ENCODE measurements at regions not wholly inside any gene's neighbourhood (a gene's known extent, or its start where the extent isn't known, plus 50 kb on each side); places are given as distances from the start of the nearest gene placed in this dataset.

DNA sequence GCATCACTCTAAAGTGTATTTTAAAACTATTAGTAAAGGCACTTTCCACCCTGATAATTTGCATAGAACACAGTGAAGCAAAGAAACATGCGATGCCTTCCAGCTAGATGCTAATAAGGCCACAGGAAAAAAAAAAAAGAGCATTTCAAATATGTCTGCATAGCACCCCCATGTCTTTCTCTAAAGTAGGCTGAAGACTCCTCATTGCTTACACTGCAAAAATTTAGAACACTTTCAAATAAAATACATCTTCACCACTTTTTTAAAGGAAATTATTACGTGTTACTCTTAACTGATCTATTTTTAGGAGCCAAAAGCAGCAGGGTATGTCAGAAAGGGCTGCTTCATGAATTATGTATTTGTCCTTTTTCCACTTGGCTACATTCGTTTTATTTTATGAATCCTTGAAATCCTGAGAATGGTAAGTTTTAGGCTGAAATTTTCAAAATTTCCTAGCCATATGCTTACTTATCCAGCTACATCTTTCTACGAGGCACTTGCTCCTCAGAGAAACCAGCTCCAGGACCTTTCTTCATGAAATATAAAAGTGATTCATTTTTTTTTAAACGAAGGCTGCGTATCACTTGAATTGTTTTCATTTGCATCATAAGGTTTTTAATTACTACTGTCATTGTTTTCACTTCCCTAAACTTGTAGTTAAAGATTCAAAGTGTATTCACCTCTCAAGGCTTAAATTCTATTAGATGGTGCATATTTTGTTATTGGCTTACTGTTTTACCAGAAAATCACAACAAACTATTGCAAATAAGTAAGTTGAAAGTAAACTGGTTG is 513.0 kb downstream of the PTPRC start (continued):
- TF ChIP-seq CBFB (CRISPR knock-in tag; IDR thresholded peaks at IDR 0.05) = no peak
- TF ChIP-seq YEATS2 (CRISPR knock-in tag; IDR thresholded peaks at IDR 0.05; ENCODE audit: borderline replicate concordance) = no peak
- no peak for TF ChIP-seq EED (CRISPR knock-in tag; IDR thresholded peaks at IDR 0.05)
- no peak for TF ChIP-seq FIP1L1 (IDR thresholded peaks at IDR 0.05; ENCODE audit: borderline replicate concordance, insufficient read depth, low read depth, low read length)
- TF ChIP-seq, protein P1, sequence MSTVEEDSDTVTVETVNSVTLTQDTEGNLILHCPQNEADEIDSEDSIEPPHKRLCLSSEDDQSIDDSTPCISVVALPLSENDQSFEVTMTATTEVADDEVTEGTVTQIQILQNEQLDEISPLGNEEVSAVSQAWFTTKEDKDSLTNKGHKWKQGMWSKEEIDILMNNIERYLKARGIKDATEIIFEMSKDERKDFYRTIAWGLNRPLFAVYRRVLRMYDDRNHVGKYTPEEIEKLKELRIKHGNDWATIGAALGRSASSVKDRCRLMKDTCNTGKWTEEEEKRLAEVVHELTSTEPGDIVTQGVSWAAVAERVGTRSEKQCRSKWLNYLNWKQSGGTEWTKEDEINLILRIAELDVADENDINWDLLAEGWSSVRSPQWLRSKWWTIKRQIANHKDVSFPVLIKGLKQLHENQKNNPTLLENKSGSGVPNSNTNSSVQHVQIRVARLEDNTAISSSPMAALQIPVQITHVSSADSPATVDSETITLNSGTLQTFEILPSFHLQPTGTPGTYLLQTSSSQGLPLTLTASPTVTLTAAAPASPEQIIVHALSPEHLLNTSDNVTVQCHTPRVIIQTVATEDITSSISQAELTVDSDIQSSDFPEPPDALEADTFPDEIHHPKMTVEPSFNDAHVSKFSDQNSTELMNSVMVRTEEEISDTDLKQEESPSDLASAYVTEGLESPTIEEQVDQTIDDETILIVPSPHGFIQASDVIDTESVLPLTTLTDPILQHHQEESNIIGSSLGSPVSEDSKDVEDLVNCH (CRISPR knock-in tag; IDR thresholded peaks at IDR 0.05) = no peak
- no peak for TF ChIP-seq ZNF577 (CRISPR knock-in tag; IDR thresholded peaks at IDR 0.05; ENCODE audit: borderline replicate concordance, low read depth)
- TF ChIP-seq SP5 (CRISPR knock-in tag; IDR thresholded peaks at IDR 0.05; ENCODE audit: borderline replicate concordance, low read depth) = no peak

DNA sequence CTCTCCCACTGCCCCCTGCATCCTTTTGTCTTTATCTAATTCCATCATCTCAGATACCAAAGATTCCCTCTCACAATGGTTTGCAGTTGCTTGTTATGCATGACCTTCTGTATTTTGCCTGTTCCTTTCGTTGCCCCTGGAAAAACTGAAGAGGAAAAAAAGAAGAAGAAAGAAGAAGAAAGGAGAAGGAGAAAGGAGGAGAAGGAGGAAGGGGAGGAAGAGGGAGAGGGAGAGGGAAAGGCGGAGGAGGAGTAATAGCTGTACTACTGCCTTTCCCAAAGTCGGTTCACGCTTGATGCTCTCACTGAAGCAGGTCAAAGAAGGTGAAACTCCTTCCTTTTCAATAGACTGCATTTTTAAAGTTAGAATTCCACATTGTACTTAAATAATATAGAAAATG is 513.8 kb downstream of the PTPRC start:
- no peak overlapping the region for H2AFZ ChIP-seq (ENCODE audit: low read length)
- intact Hi-C loops (cut with micrococcal nuclease; ENCODE audit: unreplicated experiment) = no loop called here
- in situ Hi-C loops (cut with HindIII; ENCODE audit: extremely low pct_ligation_motif_present, low pct_unique_long_range_greater_than_20kb) = no loop called here
- FAIRE-seq = no peak
- no peaks in the 10 kb centered on the region for H3K79me2 ChIP-seq (ENCODE audit: insufficient read depth, low read length)
- H3K4me2 ChIP-seq (ENCODE audit: low read depth, low read length) = no peak overlapping the region
- POLR2A ChIA-PET = no interaction called here
- no peaks in the 10 kb centered on the region for H3K4me1 ChIP-seq (ENCODE audit: insufficient read depth, low read length)
- no peak for ATAC-seq
- no TSS peak for BruUV-seq (replicated peaks)
- H3K9me3 ChIP-seq (ENCODE audit: low read length) = no peaks in the 10 kb centered on the region
- no peak overlapping the region for H3K27ac ChIP-seq (ENCODE audit: extremely low read length, insufficient read depth, low read length)
- CTCF ChIA-PET (ENCODE audit: low intra/inter-chr PET ratio, low total read pairs) = no interaction called here
- H3K4me3 ChIP-seq (replicated peaks in 1 of 3; ENCODE audit: insufficient read depth in 1 of 3, low read depth in 2 of 3, low read length in 3 of 3) = no peak overlapping the region
- H4K20me1 ChIP-seq (ENCODE audit: insufficient read depth, low read length) = no peaks in the 10 kb centered on the region
- 8% methylated on average over 4 of the region's 4 CpGs for WGBS (ENCODE audit: low lambda C conversion rate)
- H3K27me3 ChIP-seq (ENCODE audit: control insufficient read depth in 1 of 2, insufficient read depth in 2 of 2, low read length in 2 of 2) = no peaks in the 10 kb centered on the region
- no peak overlapping the region for H3K9ac ChIP-seq (ENCODE audit: insufficient read depth, low read depth, low read length)
- no peaks in the 10 kb centered on the region for H3K36me3 ChIP-seq (replicated peaks in 1 of 2; ENCODE audit: control insufficient read depth in 1 of 2, insufficient read depth in 2 of 2, low read length in 2 of 2)
- no peak for DNase-seq (ENCODE audit: low spot score)
- TF ChIP-seq ZMYM4 (CRISPR knock-in tag; IDR thresholded peaks at IDR 0.05) = no peak
- no peak for TF ChIP-seq FOXJ3 (CRISPR knock-in tag; IDR thresholded peaks at IDR 0.05; ENCODE audit: borderline replicate concordance)
- TF ChIP-seq, protein P2, sequence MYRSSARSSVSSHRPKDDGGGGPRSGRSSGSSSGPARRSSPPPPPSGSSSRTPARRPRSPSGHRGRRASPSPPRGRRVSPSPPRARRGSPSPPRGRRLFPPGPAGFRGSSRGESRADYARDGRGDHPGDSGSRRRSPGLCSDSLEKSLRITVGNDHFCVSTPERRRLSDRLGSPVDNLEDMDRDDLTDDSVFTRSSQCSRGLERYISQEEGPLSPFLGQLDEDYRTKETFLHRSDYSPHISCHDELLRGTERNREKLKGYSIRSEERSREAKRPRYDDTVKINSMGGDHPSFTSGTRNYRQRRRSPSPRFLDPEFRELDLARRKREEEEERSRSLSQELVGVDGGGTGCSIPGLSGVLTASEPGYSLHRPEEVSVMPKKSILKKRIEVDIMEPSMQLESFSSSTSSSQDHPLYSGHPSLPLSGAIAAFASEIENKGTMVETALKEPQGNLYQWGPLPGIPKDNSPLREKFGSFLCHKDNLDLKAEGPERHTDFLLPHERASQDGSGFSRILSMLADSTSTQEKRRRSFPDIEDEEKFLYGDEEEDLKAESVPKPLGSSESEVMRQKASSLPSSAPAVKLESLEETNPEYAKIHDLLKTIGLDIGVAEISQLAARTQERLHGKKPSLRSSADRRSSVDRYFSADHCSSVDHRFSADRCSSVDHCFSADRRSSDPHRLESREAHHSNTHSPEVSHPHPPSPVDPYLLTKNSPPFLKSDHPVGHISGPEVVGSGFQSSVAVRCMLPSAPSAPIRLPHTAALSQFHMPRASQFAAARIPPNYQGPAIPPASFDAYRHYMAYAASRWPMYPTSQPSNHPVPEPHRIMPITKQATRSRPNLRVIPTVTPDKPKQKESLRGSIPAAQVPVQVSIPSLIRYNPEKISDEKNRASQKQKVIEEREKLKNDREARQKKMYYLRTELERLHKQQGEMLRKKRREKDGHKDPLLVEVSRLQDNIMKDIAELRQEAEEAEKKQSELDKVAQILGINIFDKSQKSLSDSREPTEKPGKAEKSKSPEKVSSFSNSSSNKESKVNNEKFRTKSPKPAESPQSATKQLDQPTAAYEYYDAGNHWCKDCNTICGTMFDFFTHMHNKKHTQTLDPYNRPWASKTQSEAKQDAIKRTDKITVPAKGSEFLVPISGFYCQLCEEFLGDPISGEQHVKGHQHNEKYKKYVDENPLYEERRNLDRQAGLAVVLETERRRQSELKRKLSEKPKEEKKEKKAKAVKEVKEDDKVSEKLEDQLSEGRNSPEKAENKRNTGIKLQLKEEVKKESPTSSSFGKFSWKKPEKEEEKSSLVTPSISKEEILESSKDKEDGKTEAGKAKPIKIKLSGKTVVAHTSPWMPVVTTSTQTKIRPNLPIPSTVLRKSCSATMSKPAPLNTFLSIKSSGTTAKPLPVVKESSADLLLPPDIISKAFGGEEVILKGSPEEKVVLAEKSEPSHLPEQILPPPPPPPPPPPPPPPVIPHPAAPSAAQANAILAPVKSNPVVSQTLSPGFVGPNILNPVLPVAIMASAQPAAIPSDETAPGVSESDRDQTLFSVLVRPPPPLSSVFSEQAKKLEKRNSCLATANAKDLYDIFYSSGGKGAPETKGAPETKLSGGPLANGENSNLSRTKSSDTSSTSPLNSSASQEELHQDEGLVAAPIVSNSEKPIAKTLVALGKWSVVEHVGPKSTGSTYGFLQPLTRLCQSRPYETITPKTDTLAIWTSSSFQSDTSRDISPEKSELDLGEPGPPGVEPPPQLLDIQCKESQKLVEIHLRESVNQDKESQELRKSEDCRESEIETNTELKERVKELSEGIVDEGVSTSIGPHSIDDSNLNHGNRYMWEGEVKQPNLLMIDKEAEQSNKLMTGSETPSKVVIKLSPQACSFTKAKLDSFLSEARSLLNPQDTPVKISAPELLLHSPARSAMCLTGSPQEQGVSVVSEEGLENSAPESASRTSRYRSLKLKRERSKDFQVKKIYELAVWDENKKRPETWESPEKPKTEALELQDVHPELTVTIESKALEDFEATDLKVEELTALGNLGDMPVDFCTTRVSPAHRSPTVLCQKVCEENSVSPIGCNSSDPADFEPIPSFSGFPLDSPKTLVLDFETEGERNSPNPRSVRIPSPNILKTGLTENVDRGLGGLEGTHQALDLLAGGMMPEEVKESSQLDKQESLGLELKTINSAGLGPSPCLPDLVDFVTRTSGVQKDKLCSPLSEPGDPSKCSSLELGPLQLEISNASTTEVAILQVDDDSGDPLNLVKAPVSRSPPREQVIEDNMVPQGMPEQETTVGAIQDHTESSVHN (CRISPR knock-in tag; IDR thresholded peaks at IDR 0.05) = no peak
- TF ChIP-seq SOX13 (IDR thresholded peaks at IDR 0.05) = no peak
- no peak for TF ChIP-seq SOX13 (CRISPR knock-in tag; conservative IDR thresholded peaks at IDR 0.05 in 1 of 2, IDR thresholded peaks at IDR 0.05 in 1 of 2)
- no peak for TF ChIP-seq ZNF317 (CRISPR knock-in tag; IDR thresholded peaks at IDR 0.05)
